T47D (cell line): ENCODE measurements at regions not wholly inside any gene's neighbourhood (a gene's known extent, or its start where the extent isn't known, plus 50 kb on each side); places are given as distances from the start of the nearest gene placed in this dataset.

Experiments used
- DNase-seq, 2 experiments: peaks; one replicate each; pipeline versions ENCODE4 v3.0.0 to v3.0.0-alpha.2; 2011 to 2012; ENCODE audit warnings: low read depth in 1 of 2, low spot score in 1 of 2
- JUND ChIP-seq: IDR thresholded peaks from 2 replicates; pipeline ENCODE4 v1.6.1; 2012; ENCODE audit warnings: low read depth
- in situ Hi-C: cut with HindIII; loops from 2 replicates; pipeline ENCODE4 v1.10.0; 2016; ENCODE audit warnings: low sequenced_read_pairs, low pct_unique_long_range_greater_than_20kb

- in situ Hi-C loops: no loop called here
- no peak for TF ChIP-seq JUND
- no peak for DNase-seq
These were observed 135.5 kb upstream of the SORCS3 start for GRCh38 chr10:104505521-104506042.

GRCh38 chr10:104509981-104510380 is 131.1 kb upstream of the SORCS3 start:
- no peak for DNase-seq
- TF ChIP-seq JUND: no peak
- in situ Hi-C loops: no loop called here

- no peak for DNase-seq
- TF ChIP-seq JUND: no peak
- in situ Hi-C loops: no loop called here
These were observed 130.4 kb upstream of the SORCS3 start for GRCh38 chr10:104510644-104511043.

- TF ChIP-seq JUND: no peak
- in situ Hi-C loops: no loop called here
- no peak for DNase-seq
These were observed 128.3 kb upstream of the SORCS3 start for GRCh38 chr10:104512800-104513199.

- no peak for DNase-seq
- TF ChIP-seq JUND: no peak
- in situ Hi-C loops: no loop called here
These were observed 125.4 kb upstream of the SORCS3 start for GRCh38 chr10:104515678-104516199.

- TF ChIP-seq JUND: no peak
- in situ Hi-C loops: no loop called here
- DNase-seq: no peak
These were observed 124.1 kb upstream of the SORCS3 start for GRCh38 chr10:104516986-104517385.

GRCh38 chr10:104517946-104518345 is 123.1 kb upstream of the SORCS3 start:
- no peak for TF ChIP-seq JUND
- in situ Hi-C loops: no loop called here
- no peak for DNase-seq

GRCh38 chr10:104518891-104519290 is 122.2 kb upstream of the SORCS3 start:
- no peak for TF ChIP-seq JUND
- no peak for DNase-seq
- in situ Hi-C loops: no loop called here

- TF ChIP-seq JUND: no peak
- DNase-seq: no peak
- in situ Hi-C loops: no loop called here
These were observed 120.4 kb upstream of the SORCS3 start for GRCh38 chr10:104520653-104521052.

GRCh38 chr10:104521901-104522694 is 119.0 kb upstream of the SORCS3 start:
- TF ChIP-seq JUND: no peak
- no peak for DNase-seq

GRCh38 chr10:104526188-104526587 is 114.9 kb upstream of the SORCS3 start:
- DNase-seq: no peak

More at GRCh38 chr10:104521901-104522694, 119.0 kb upstream of the SORCS3 start:
- in situ Hi-C loops: no loop called here

GRCh38 chr10:104527013-104527412 is 114.1 kb upstream of the SORCS3 start:
- DNase-seq: no peak
- in situ Hi-C loops: no loop called here
- no peak for TF ChIP-seq JUND

More at GRCh38 chr10:104526188-104526587, 114.9 kb upstream of the SORCS3 start:
- in situ Hi-C loops: no loop called here
- no peak for TF ChIP-seq JUND

GRCh38 chr10:104540181-104540580 is 100.9 kb upstream of the SORCS3 start:
- in situ Hi-C loops: no loop called here

GRCh38 chr10:104541820-104542219 is 99.3 kb upstream of the SORCS3 start:
- TF ChIP-seq JUND: no peak
- in situ Hi-C loops: no loop called here
- no peak for DNase-seq

More at GRCh38 chr10:104540181-104540580, 100.9 kb upstream of the SORCS3 start:
- no peak for DNase-seq
- no peak for TF ChIP-seq JUND
